Kidney (tissue), 13 donors: ENCODE measurements at regions not wholly inside any gene's neighbourhood (a gene's known extent, or its start where the extent isn't known, plus 50 kb on each side); places are given as distances from the start of the nearest gene placed in this dataset.

Source experiments
- DNase-seq, 5 donors: peaks; one replicate each; pipeline ENCODE4 v3.0.0-alpha.2; 2013 to 2020
- FAIRE-seq: peaks from 2 replicates; lab custom pipeline; 2012; peaks lifted over from hg19 to GRCh38; lab: Jason Lieb, UNC
- H3K27ac ChIP-seq, 2 donors: one replicate each; pipeline ENCODE4 v1.7.0; 2013; ENCODE audit warnings: low read depth in 2 of 2, low read length in 2 of 2, inconsistent platforms in 1 of 2
- H3K27me3 ChIP-seq: one replicate; pipeline ENCODE4 v1.7.1; 2013; ENCODE audit warnings: low read length, inconsistent platforms; ENCODE audit not compliant: control insufficient read depth, insufficient read depth
- H3K36me3 ChIP-seq, 3 donors: one replicate each; pipeline versions ENCODE4 v1.7.0 to v1.7.1; 2013; ENCODE audit warnings: low read length in 3 of 3, control low read depth in 1 of 3, inconsistent platforms in 1 of 3; ENCODE audit not compliant: insufficient read depth in 3 of 3, control insufficient read depth in 2 of 3
- H3K4me1 ChIP-seq, 3 donors: one replicate each; pipeline versions ENCODE4 v1.7.0 to v1.7.1; 2013; ENCODE audit warnings: low read length in 3 of 3, inconsistent platforms in 1 of 3, low read depth in 1 of 3; ENCODE audit not compliant: control insufficient read depth in 2 of 3, insufficient read depth in 2 of 3
- H3K4me3 ChIP-seq, 3 donors: one replicate each; pipeline versions ENCODE4 v1.7.0 to v1.8.1; 2013; ENCODE audit warnings: low read length in 3 of 3, control low read depth in 1 of 3, inconsistent platforms in 1 of 3
- H3K9ac ChIP-seq, 3 donors: one replicate each; pipeline versions ENCODE4 v1.7.0 to v1.7.1; 2013; ENCODE audit warnings: low read length in 3 of 3, control low read depth in 1 of 3, inconsistent platforms in 1 of 3
- H3K9me3 ChIP-seq, 3 donors: one replicate each; pipeline versions ENCODE4 v1.7.0 to v1.7.1; 2013; ENCODE audit warnings: low read length in 3 of 3, control low read depth in 1 of 3, inconsistent platforms in 1 of 3; ENCODE audit not compliant: control insufficient read depth in 2 of 3, insufficient read depth in 1 of 3
- CTCF ChIP-seq: IDR thresholded peaks from 3 replicates; pipeline ENCODE4 v1.5.1; 2012; ENCODE audit warnings: mild to moderate bottlenecking, moderate library complexity, borderline replicate concordance; ENCODE audit not compliant: insufficient read depth; ENCODE audit errors: extremely low read depth
- intact Hi-C: fragments of 100-400 bp; cut with DNase I; formaldehyde crosslinking; loops from one replicate; pipeline ENCODE4 v1.11.1; 2022
- donor health status: control.
- donor health status: control.
- donor health status: control.
- donor health status: control.
- donor health status: control.
- donor health status: DM: yes; HTN: yes; CAD: no.
- donor health status: Normal renal cell carcinoma (clear cell type).

- DNase-seq (peak in 4 of 5 donors; percentile 45 to 82 (median 70)), FAIRE-seq (no peak)
- peaks cover 2 to 5% (median 4%) of the 10 kb centered on the region in 3 donors for H3K4me1 ChIP-seq
- H3K27me3 ChIP-seq = no peaks in the 10 kb centered on the region
- intact Hi-C loops = no loop called here
- H3K9ac ChIP-seq = no peak overlapping the region
- H3K9me3 ChIP-seq = no peaks in the 10 kb centered on the region
- TF ChIP-seq CTCF = no peak
- H3K4me3 ChIP-seq = no peak overlapping the region
- H3K36me3 ChIP-seq = no peaks in the 10 kb centered on the region
- H3K27ac ChIP-seq = no peak overlapping the region
Observed at GRCh38 chr5:154118893-154119336, 71.6 kb upstream of the GALNT10 start.

DNA sequence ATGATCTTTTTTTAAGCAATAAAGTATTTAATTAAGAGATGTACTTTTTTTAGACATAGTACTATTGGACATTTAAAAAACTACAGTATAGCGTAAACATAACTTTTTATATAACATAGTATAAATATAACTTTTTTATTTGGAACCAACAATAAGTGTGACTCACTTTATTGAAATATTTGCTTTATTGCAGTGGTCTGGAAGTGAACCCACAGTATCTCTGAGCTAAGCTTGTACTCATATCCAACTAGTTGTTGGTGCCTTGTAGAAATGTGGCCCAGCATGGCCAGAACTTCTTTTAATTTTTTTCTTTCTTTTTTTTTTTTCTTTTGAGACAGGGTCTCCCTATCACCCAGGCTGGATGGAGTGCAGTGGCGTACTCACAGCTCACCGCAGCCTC lies 61.5 kb upstream of the GALNT10 start:
- H3K27ac ChIP-seq = no peak overlapping the region
- FAIRE-seq (no peak), DNase-seq (no peak)
- H3K9me3 ChIP-seq = no peaks in the 10 kb centered on the region
- no peaks in the 10 kb centered on the region for H3K36me3 ChIP-seq
- no peak overlapping the region for H3K9ac ChIP-seq
- no peaks in the 10 kb centered on the region for H3K4me1 ChIP-seq
- H3K4me3 ChIP-seq = no peak overlapping the region
- intact Hi-C loops = no loop called here
- no peak for TF ChIP-seq CTCF
- H3K27me3 ChIP-seq = no peaks in the 10 kb centered on the region

DNA sequence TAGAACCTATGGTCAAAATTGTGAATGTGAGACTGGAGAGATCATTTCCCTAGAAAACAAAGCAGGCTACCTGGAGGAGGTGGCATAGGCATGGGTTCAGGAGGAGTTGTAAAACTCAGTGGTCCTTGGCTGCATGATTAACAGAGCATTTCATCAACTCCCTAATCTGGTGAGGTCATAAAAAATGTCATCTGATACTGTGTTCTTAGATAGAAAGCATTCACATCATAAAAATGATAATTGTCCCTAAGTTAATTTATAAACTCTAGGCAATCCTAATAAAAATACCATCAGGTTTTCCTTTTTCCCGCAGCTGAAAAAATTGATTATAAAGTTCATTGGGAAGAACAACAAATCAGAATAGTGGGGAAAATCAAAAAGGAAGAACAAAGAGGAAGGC lies 60.6 kb upstream of the GALNT10 start:
- peak in 2 of 5 donors; percentile 47 to 48 for DNase-seq
- Histone ChIP-seq H3K36me3 (no peaks in the 10 kb centered on the region), H3K4me1 (no peaks in the 10 kb centered on the region), H3K4me3 (no peak overlapping the region), H3K27ac (no peak overlapping the region), H3K9me3 (no peaks in the 10 kb centered on the region), H3K27me3 (no peaks in the 10 kb centered on the region), H3K9ac (no peak overlapping the region)
- intact Hi-C loops = no loop called here
- TF ChIP-seq CTCF = no peak
- FAIRE-seq = no peak

- Histone ChIP-seq H3K9me3 (no peaks in the 10 kb centered on the region), H3K27me3 (no peaks in the 10 kb centered on the region), H3K27ac (no peak overlapping the region), H3K36me3 (no peaks in the 10 kb centered on the region), H3K9ac (no peak overlapping the region), H3K4me1 (no peaks in the 10 kb centered on the region), H3K4me3 (no peak overlapping the region)
- intact Hi-C loops = no loop called here
- no peak for TF ChIP-seq CTCF
- FAIRE-seq (no peak), DNase-seq (no peak)
Observed at GRCh38 chr5:154131817-154132216, 58.7 kb upstream of the GALNT10 start.
